ENCODE measurements at regions not wholly inside any gene's neighbourhood (a gene's known extent, or its start where the extent isn't known, plus 50 kb on each side); places are given as distances from the start of the nearest gene placed in this dataset.
"Not testable (repeated sequence)": the region's sequence is repeated elsewhere in the genome, so short reads cannot be mapped to it uniquely, and the experiment has no call there.

DNA sequence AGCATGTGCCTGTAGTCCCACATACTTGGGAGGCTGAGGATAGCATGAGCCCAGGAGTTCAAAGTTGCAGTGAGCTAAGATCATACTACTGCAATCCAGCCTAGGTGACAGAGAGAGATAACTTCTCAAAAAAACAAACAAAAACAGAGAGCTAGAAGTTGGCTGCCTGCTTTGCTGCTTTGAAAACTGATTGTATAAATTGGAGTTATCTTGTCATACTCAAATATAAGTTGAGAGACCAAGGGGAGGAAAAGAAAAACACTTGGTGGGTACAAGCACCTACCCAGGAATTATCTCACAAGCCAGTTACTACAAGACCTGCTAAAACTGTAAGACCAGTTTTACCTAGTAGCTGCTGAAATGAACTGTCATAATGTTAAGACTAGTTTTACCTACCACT, 112.5 kb upstream of the SKAP2 start:
- H3K27ac ChIP-seq (ENCODE audit: control insufficient read depth, insufficient read depth, low read length): no peak overlapping the region
- TF ChIP-seq CTCF (optimal IDR thresholded peaks at IDR 0.05 in 1 of 3, IDR thresholded peaks at IDR 0.05 in 1 of 3, conservative IDR thresholded peaks at IDR 0.05 in 1 of 3; ENCODE audit: extremely low read depth in 1 of 3, insufficient read depth in 2 of 3, low read length in 3 of 3) (no peak), EZH2 (IDR thresholded peaks at IDR 0.05; ENCODE audit: low read length) (no peak)
- H3K79me2 ChIP-seq (ENCODE audit: control insufficient read depth, insufficient read depth, low read length): no peaks in the 10 kb centered on the region
- dilution Hi-C loops (cut with MboI; ENCODE audit: extremely low pct_ligation_motif_present, low sequenced_read_pairs): no loop called here
- DNase-seq (ENCODE audit: low read depth, low spot score): no peak
- H3K9me1 ChIP-seq (ENCODE audit: control insufficient read depth, extremely low read depth, insufficient read depth, low read length): no peaks in the 10 kb centered on the region
- H3K4me3 ChIP-seq (ENCODE audit: control insufficient read depth in 2 of 3, extremely low read depth in 1 of 3, insufficient read depth in 2 of 3, low read depth in 1 of 3, low read length in 3 of 3): no peak overlapping the region
- no peak for FAIRE-seq
- no peaks in the 10 kb centered on the region for H3K36me3 ChIP-seq (ENCODE audit: control insufficient read depth in 2 of 2, extremely low read depth in 1 of 2, insufficient read depth in 2 of 2, low read length in 2 of 2)
- no peak overlapping the region for H3K4me2 ChIP-seq (ENCODE audit: control insufficient read depth, extremely low read depth, insufficient read depth, low read depth, low read length)
- H4K20me1 ChIP-seq (ENCODE audit: control insufficient read depth, extremely low read depth, insufficient read depth, low read length): no peaks in the 10 kb centered on the region
- no peak overlapping the region for H2AFZ ChIP-seq (ENCODE audit: control insufficient read depth, low read length)
- no peak overlapping the region for H3K9ac ChIP-seq (ENCODE audit: control insufficient read depth, extremely low read depth, insufficient read depth, low read length)
- no peaks in the 10 kb centered on the region for H3K9me3 ChIP-seq (ENCODE audit: control insufficient read depth, low read depth, low read length)
- H3K27me3 ChIP-seq (ENCODE audit: control insufficient read depth, extremely low read depth, insufficient read depth, low read length): no peaks in the 10 kb centered on the region
- no peaks in the 10 kb centered on the region for H3K4me1 ChIP-seq (ENCODE audit: control insufficient read depth, extremely low read depth, insufficient read depth, low read length)

DNA sequence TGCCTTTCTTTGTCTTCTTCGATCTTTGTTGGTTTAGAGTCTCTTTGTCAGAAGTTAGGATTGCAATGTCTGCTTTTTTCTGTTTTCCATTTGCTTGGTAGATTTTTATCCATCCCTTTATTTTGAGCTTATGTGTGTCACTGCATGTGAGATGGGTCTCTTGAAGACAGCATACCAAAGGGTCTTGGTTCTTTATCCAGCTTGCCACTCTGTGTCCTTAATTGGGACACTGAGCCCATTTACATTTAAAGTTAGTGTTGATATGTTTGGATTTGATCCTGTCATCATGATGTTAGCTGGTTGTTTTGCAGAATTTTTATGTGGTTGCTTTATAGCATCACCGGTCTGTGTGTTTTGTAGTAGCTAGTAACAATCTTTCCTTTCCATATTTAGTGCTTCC, 107.5 kb upstream of the SKAP2 start:
- H3K36me3 ChIP-seq (ENCODE audit: control insufficient read depth in 2 of 2, extremely low read depth in 1 of 2, insufficient read depth in 2 of 2, low read length in 2 of 2); H3K4me2 ChIP-seq (ENCODE audit: control insufficient read depth, extremely low read depth, insufficient read depth, low read depth, low read length); FAIRE-seq; H3K9me1 ChIP-seq (ENCODE audit: control insufficient read depth, extremely low read depth, insufficient read depth, low read length); H3K27ac ChIP-seq (ENCODE audit: control insufficient read depth, insufficient read depth, low read length); DNase-seq (ENCODE audit: low read depth, low spot score); H3K4me3 ChIP-seq (ENCODE audit: control insufficient read depth in 2 of 3, extremely low read depth in 1 of 3, insufficient read depth in 2 of 3, low read depth in 1 of 3, low read length in 3 of 3); H2AFZ ChIP-seq (ENCODE audit: control insufficient read depth, low read length); H3K27me3 ChIP-seq (ENCODE audit: control insufficient read depth, extremely low read depth, insufficient read depth, low read length); H3K9me3 ChIP-seq (ENCODE audit: control insufficient read depth, low read depth, low read length); dilution Hi-C loops (cut with MboI; ENCODE audit: extremely low pct_ligation_motif_present, low sequenced_read_pairs); H3K79me2 ChIP-seq (ENCODE audit: control insufficient read depth, insufficient read depth, low read length); H4K20me1 ChIP-seq (ENCODE audit: control insufficient read depth, extremely low read depth, insufficient read depth, low read length); H3K4me1 ChIP-seq (ENCODE audit: control insufficient read depth, extremely low read depth, insufficient read depth, low read length); H3K9ac ChIP-seq (ENCODE audit: control insufficient read depth, extremely low read depth, insufficient read depth, low read length): not testable (repeated sequence)

DNA sequence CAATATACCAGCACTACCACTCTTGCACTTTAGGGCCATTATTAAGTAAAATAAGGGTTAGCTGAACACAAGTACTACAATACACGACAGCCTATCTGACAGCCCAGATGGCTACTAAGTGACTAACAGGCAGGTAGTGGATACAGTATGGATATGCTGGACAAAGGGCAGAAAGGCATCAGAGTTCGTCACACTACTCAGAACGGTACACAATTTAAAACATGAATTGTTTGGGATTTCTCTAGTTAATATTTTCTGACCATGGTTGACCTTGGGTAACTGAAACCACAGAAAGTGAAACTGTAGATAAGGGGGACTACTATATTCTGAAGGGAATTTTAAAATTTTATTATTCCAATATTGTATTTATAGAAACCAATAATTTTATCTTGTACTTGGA, 101.3 kb upstream of the SKAP2 start:
- FAIRE-seq (no peak), DNase-seq (ENCODE audit: low read depth, low spot score) (no peak)
- Histone ChIP-seq H3K79me2 (ENCODE audit: control insufficient read depth, insufficient read depth, low read length) (no peaks in the 10 kb centered on the region), H3K4me2 (ENCODE audit: control insufficient read depth, extremely low read depth, insufficient read depth, low read depth, low read length) (no peak overlapping the region), H3K27ac (ENCODE audit: control insufficient read depth, insufficient read depth, low read length) (no peak overlapping the region), H3K27me3 (ENCODE audit: control insufficient read depth, extremely low read depth, insufficient read depth, low read length) (no peaks in the 10 kb centered on the region), H3K9ac (ENCODE audit: control insufficient read depth, extremely low read depth, insufficient read depth, low read length) (no peak overlapping the region), H3K4me1 (ENCODE audit: control insufficient read depth, extremely low read depth, insufficient read depth, low read length) (no peaks in the 10 kb centered on the region), H4K20me1 (ENCODE audit: control insufficient read depth, extremely low read depth, insufficient read depth, low read length) (no peaks in the 10 kb centered on the region), H3K9me3 (ENCODE audit: control insufficient read depth, low read depth, low read length) (no peaks in the 10 kb centered on the region), H2AFZ (ENCODE audit: control insufficient read depth, low read length) (no peak overlapping the region), H3K9me1 (ENCODE audit: control insufficient read depth, extremely low read depth, insufficient read depth, low read length) (no peaks in the 10 kb centered on the region), H3K36me3 (ENCODE audit: control insufficient read depth in 2 of 2, extremely low read depth in 1 of 2, insufficient read depth in 2 of 2, low read length in 2 of 2) (no peaks in the 10 kb centered on the region), H3K4me3 (ENCODE audit: control insufficient read depth in 2 of 3, extremely low read depth in 1 of 3, insufficient read depth in 2 of 3, low read depth in 1 of 3, low read length in 3 of 3) (no peak overlapping the region)
- no peak for TF ChIP-seq CTCF (optimal IDR thresholded peaks at IDR 0.05 in 1 of 3, IDR thresholded peaks at IDR 0.05 in 1 of 3, conservative IDR thresholded peaks at IDR 0.05 in 1 of 3; ENCODE audit: extremely low read depth in 1 of 3, insufficient read depth in 2 of 3, low read length in 3 of 3)
- TF ChIP-seq EZH2 (IDR thresholded peaks at IDR 0.05; ENCODE audit: low read length): no peak
- dilution Hi-C loops (cut with MboI; ENCODE audit: extremely low pct_ligation_motif_present, low sequenced_read_pairs): no loop called here
